HepG2 (cell line): ENCODE measurements at regions not wholly inside any gene's neighbourhood (a gene's known extent, or its start where the extent isn't known, plus 50 kb on each side); places are given as distances from the start of the nearest gene placed in this dataset.

ENCODE experiments used
- ATAC-seq: fragments of 200-7000 bp; cut with Tn5 transposase; 3 replicates; pipeline ENCODE4 v1.9.1; 2020; ENCODE audit warnings: mild to moderate bottlenecking, moderate library complexity
- BruUV-seq: library from RNA; stranded (reverse); fragments of 400-500 nt; replicated peaks from 2 replicates; lab custom pipeline; 2021; lab: Mats Ljungman, UMichigan
- CTCF ChIA-PET: fragments of 300-600 bp; formaldehyde crosslinking; extraction: SDS; loops from one replicate; lab custom pipeline; 2021; ENCODE audit warnings: low total read pairs, inconsistent platforms, low intra/inter-chr PET ratio; lab: Yijun Ruan, JAX
- POLR2A ChIA-PET: fragments of 350-600 bp; sonication (Branson Sonifier 250); formaldehyde crosslinking; loops from one replicate; lab custom pipeline; 2020; ENCODE audit warnings: antibody characterized with exemption, inconsistent platforms; lab: Yijun Ruan, JAX
- DNase-seq: peaks from one replicate; pipeline ENCODE4 v3.0.0-alpha.2; 2015; ENCODE audit warnings: low spot score
- FAIRE-seq: peaks from 3 replicates; lab custom pipeline; 2011; peaks lifted over from hg19 to GRCh38; lab: Jason Lieb, UNC
- H2AFZ ChIP-seq: one replicate; pipeline ENCODE4 v1.6.1; 2011; ENCODE audit warnings: low read length, inconsistent platforms
- H3K27ac ChIP-seq: fragments of 300-600 bp; 3 replicates; pipeline ENCODE4 v1.8.0; 2011; ENCODE audit warnings: mixed run types, mild to moderate bottlenecking, mixed read lengths, low read length, inconsistent platforms; ENCODE audit not compliant: insufficient read depth; ENCODE audit errors: extremely low read length
- H3K27me3 ChIP-seq, 2 experiments: fragments of 200-600 bp in 1 of 2; 2 replicates in 1 of 2; 3 replicates in 1 of 2; pipeline versions ENCODE4 v1.6.0 to v1.8.0; 2011; ENCODE audit warnings: low read length in 2 of 2, mild to moderate bottlenecking in 2 of 2, moderate library complexity in 2 of 2, inconsistent platforms in 1 of 2; ENCODE audit not compliant: insufficient read depth in 2 of 2, control insufficient read depth in 1 of 2
- H3K36me3 ChIP-seq, 2 experiments: fragments of 200-600 bp in 1 of 2; replicated peaks in 1 of 2; 2 replicates in 1 of 2; 3 replicates in 1 of 2; pipeline versions ENCODE4 v1.5.1 to v1.8.0; 2011; ENCODE audit warnings: low read length in 2 of 2, inconsistent platforms in 1 of 2; ENCODE audit not compliant: insufficient read depth in 2 of 2, control insufficient read depth in 1 of 2
- H3K4me1 ChIP-seq: 2 replicates; pipeline ENCODE4 v1.5.1; 2012; ENCODE audit warnings: low read length, inconsistent platforms; ENCODE audit not compliant: insufficient read depth
- H3K4me2 ChIP-seq: 2 replicates; pipeline ENCODE4 v1.6.0; 2011; ENCODE audit warnings: low read depth, low read length, inconsistent platforms
- H3K4me3 ChIP-seq, 3 experiments: fragments of 200-600 bp in 1 of 3; sonication (generic), shearing (Covaris generic) in 1 of 3; replicated peaks in 1 of 3; 2 replicates each; pipeline ENCODE4 v1.5.1; 2011 to 2016; ENCODE audit warnings: low read length in 3 of 3, inconsistent platforms in 2 of 3, low read depth in 2 of 3, mild to moderate bottlenecking in 2 of 3, control low read depth in 1 of 3, mixed read lengths in 1 of 3; ENCODE audit not compliant: insufficient read depth in 1 of 3
- H3K79me2 ChIP-seq: one replicate; pipeline ENCODE4 v1.6.1; 2011; ENCODE audit warnings: low read length, inconsistent platforms; ENCODE audit not compliant: insufficient read depth
- H3K9ac ChIP-seq: 2 replicates; pipeline ENCODE4 v1.6.0; 2011; ENCODE audit warnings: mild to moderate bottlenecking, low read depth, low read length, inconsistent platforms; ENCODE audit not compliant: insufficient read depth
- H3K9me3 ChIP-seq: 2 replicates; pipeline ENCODE4 v1.5.1; 2012; ENCODE audit warnings: mild to moderate bottlenecking, low read length
- H4K20me1 ChIP-seq: 2 replicates; pipeline ENCODE4 v1.6.0; 2011; ENCODE audit warnings: inconsistent platforms, mild to moderate bottlenecking, low read length, moderate library complexity; ENCODE audit not compliant: insufficient read depth
- AFF4 ChIP-seq: sonication (generic); formaldehyde crosslinking; IDR thresholded peaks from 2 replicates; pipeline ENCODE4 v1.4.0; 2020; ENCODE audit warnings: missing genetic modification reagents
- BHLHE40 ChIP-seq: IDR thresholded peaks from 2 replicates; pipeline ENCODE4 v1.6.1; 2011; ENCODE audit warnings: low read length, improper control_type of control experiment
- E2F2 ChIP-seq: sonication (generic); formaldehyde crosslinking; IDR thresholded peaks from 2 replicates; pipeline ENCODE4 v1.4.0; 2020; ENCODE audit warnings: missing genetic modification reagents, borderline replicate concordance
- FOXM1 ChIP-seq: sonication (generic); formaldehyde crosslinking; IDR thresholded peaks from 2 replicates; pipeline ENCODE4 v1.5.0; 2020; ENCODE audit warnings: missing genetic modification reagents
- ISL2 ChIP-seq: sonication (generic); formaldehyde crosslinking; IDR thresholded peaks from 2 replicates; pipeline ENCODE4 v1.5.0; 2020; ENCODE audit warnings: missing genetic modification reagents
- PAXIP1 ChIP-seq: sonication (generic); formaldehyde crosslinking; conservative IDR thresholded peaks from 2 replicates; pipeline ENCODE4 v1.4.0; 2020; ENCODE audit warnings: mild to moderate bottlenecking, missing genetic modification reagents, moderate library complexity
- POGZ ChIP-seq: sonication (generic); formaldehyde crosslinking; IDR thresholded peaks from 2 replicates; pipeline ENCODE4 v1.4.0; 2020; ENCODE audit warnings: mild to moderate bottlenecking, missing genetic modification reagents
- RBFOX2 ChIP-seq: fragments of 200-400 bp; formaldehyde crosslinking; IDR thresholded peaks from 2 replicates; pipeline ENCODE4 v1.6.1; 2017; ENCODE audit warnings: low read depth, mild to moderate bottlenecking, low read length
- RFX1 ChIP-seq: fragments of 450-650 bp; IDR thresholded peaks from 2 replicates; pipeline ENCODE4 v1.6.1; 2017
- SRY ChIP-seq: sonication (generic); formaldehyde crosslinking; IDR thresholded peaks from 2 replicates; pipeline ENCODE4 v1.8.0; 2022; ENCODE audit warnings: mild to moderate bottlenecking, missing genetic modification reagents
- TEAD2 ChIP-seq: sonication (generic); formaldehyde crosslinking; IDR thresholded peaks from 2 replicates; pipeline ENCODE4 v1.9.0; 2021; ENCODE audit warnings: missing genetic modification reagents
- ZNF138 ChIP-seq: sonication (generic); formaldehyde crosslinking; IDR thresholded peaks from 2 replicates; pipeline ENCODE4 v1.5.0; 2020; ENCODE audit warnings: mild to moderate bottlenecking, low read depth, missing genetic modification reagents
- ZNF317 ChIP-seq: sonication (generic); formaldehyde crosslinking; IDR thresholded peaks from 2 replicates; pipeline ENCODE4 v1.5.0; 2020; ENCODE audit warnings: mild to moderate bottlenecking, missing genetic modification reagents
- ZNF335 ChIP-seq: sonication (generic); formaldehyde crosslinking; IDR thresholded peaks from 2 replicates; pipeline ENCODE4 v1.4.0; 2020; ENCODE audit warnings: missing genetic modification reagents
- ZNF747 ChIP-seq: sonication (generic); formaldehyde crosslinking; IDR thresholded peaks from 2 replicates; pipeline ENCODE4 v1.8.1; 2023; ENCODE audit warnings: missing genetic modification reagents, mild to moderate bottlenecking, borderline replicate concordance
- WGBS: methylation state at CpG from one replicate; pipeline ENCODE4 v1.1.6; 2017; ENCODE audit warnings: low lambda C conversion rate; 5-methylcytosine and 5-hydroxymethylcytosine counted together
- in situ Hi-C: cut with HindIII; loops from 2 replicates; pipeline ENCODE4 v1.10.0; 2017; ENCODE audit warnings: low pct_unique_long_range_greater_than_20kb; ENCODE audit not compliant: extremely low pct_ligation_motif_present
- intact Hi-C: fragments of 100-400 bp; cut with micrococcal nuclease; formaldehyde crosslinking; loops from one replicate; pipeline ENCODE4 v1.10.0; 2022; ENCODE audit not compliant: unreplicated experiment
- TF ChIP-seq, protein P1 (sequence below): sonication (generic); formaldehyde crosslinking; IDR thresholded peaks from 2 replicates; pipeline ENCODE4 v1.8.1; 2023; ENCODE audit warnings: mild to moderate bottlenecking, inconsistent platforms, moderate library complexity, missing genetic modification reagents, borderline replicate concordance

GRCh38 chr11:96990914-96991313 is 601.1 kb downstream of the JRKL start (continued):
- TF ChIP-seq PAXIP1: no peak
- no peak for TF ChIP-seq POGZ (CRISPR knock-in tag)
- TF ChIP-seq, protein P1, sequence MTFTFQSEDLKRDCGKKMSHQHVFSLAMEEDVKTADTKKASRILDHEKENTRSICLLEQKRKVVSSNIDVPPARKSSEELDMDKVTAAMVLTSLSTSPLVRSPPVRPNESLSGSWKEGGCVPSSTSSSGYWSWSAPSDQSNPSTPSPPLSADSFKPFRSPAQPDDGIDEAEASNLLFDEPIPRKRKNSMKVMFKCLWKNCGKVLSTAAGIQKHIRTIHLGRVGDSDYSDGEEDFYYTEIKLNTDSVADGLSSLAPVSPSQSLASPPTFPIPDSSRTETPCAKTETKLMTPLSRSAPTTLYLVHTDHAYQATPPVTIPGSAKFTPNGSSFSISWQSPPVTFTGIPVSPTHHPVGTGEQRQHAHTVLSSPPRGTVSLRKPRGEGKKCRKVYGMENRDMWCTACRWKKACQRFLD (CRISPR knock-in tag): no peak
- TF ChIP-seq, all 625 proteins: peak for 0

DNA sequence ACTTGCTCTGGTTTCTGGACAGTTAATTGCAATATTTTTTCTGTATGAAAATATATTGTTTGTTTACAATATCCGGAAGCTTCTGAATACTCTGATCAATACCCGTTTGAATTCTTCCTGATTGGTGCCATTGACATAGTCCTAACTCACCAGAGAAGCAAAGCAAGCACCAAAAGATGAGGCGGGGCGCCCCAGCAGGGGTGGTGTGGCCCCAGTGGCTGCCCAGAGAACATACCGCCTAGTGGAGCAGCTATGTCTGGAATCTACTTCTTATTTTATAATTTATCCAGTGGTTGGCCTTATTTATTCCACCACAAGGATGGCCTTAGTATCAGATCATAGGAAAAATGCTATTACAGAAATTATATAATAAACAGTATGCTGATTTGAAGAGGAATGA is 610.7 kb downstream of the JRKL start:
- Histone ChIP-seq H3K27ac (no peak overlapping the region), H3K9ac (no peak overlapping the region), H3K36me3 (no peaks in the 10 kb centered on the region), H3K79me2 (no peaks in the 10 kb centered on the region), H2AFZ (no peak overlapping the region), H4K20me1 (no peaks in the 10 kb centered on the region), H3K9me3 (no peaks in the 10 kb centered on the region), H3K4me1 (no peaks in the 10 kb centered on the region), H3K4me3 (no peak overlapping the region), H3K4me2 (no peak overlapping the region), H3K27me3 (no peaks in the 10 kb centered on the region)
- ATAC-seq (no peak), FAIRE-seq (no peak), DNase-seq (no peak)
- intact Hi-C loops: loop anchor here (1.0 kb wide), 1 partner anchor 14 kb away; no protein-coding TSS in a partner anchor
- in situ Hi-C loops: no loop called here
- BruUV-seq: no TSS peak
- ChIA-PET POLR2A (no interaction called here), CTCF (no interaction called here)
- WGBS: 4% methylated on average over 5 of the region's 5 CpGs
- no peak for TF ChIP-seq ZNF335 (CRISPR knock-in tag)
- TF ChIP-seq SRY (CRISPR knock-in tag): no peak
- TF ChIP-seq ISL2 (CRISPR knock-in tag): no peak
- no peak for TF ChIP-seq BHLHE40
- TF ChIP-seq E2F2 (CRISPR knock-in tag): no peak
- no peak for TF ChIP-seq RFX1
- no peak for TF ChIP-seq AFF4 (CRISPR knock-in tag)
- TF ChIP-seq ZNF747 (CRISPR knock-in tag): no peak
- TF ChIP-seq TEAD2 (CRISPR knock-in tag): no peak
- TF ChIP-seq FOXM1: no peak
- no peak for TF ChIP-seq ZNF138
- TF ChIP-seq ZNF317 (CRISPR knock-in tag): no peak
- TF ChIP-seq RBFOX2: no peak
